EH (cell line): ENCODE measurements at regions not wholly inside any gene's neighbourhood (a gene's known extent, or its start where the extent isn't known, plus 50 kb on each side); places are given as distances from the start of the nearest gene placed in this dataset.
"Not testable (repeated sequence)": the region's sequence is repeated elsewhere in the genome, so short reads cannot be mapped to it uniquely, and the experiment has no call there.

Experiments
- DNase-seq: peaks from one replicate; pipeline ENCODE4 v3.0.0-alpha.2; 2015; ENCODE audit warnings: low read depth

- no peak for DNase-seq
Measured at GRCh38 chr4:169934794-169935429, 91.3 kb downstream of the MFAP3L start.

- DNase-seq: peak; percentile 34
Measured at GRCh38 chr4:169933531-169933930, 92.7 kb downstream of the MFAP3L start.

GRCh38 chr4:169931964-169932363, 94.2 kb downstream of the MFAP3L start:
- no peak for DNase-seq

- not testable (repeated sequence) for DNase-seq
Measured at GRCh38 chr4:169930755-169931154, 95.4 kb downstream of the MFAP3L start.

DNA sequence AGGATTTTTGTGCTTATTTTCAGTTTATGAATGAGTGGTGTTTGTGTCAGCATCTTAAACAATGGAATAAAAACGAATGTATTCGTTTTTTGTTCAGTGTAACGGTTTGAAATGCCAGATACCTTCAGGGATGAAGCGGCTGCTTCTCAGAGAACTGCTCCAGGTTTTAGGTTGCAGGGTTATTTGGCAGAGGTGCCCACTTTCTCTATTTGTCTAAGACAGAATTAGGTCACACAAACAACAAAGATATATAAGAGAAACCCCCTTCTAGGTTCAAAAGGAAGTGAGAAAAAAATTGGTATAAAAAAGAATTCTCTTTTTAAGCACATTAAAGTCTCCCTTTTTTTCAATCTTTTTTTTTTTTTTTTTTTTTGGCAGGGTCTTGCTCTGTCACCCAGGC, 98.9 kb downstream of the MFAP3L start:
- no peak for DNase-seq

GRCh38 chr4:169925678-169926077, 100.5 kb downstream of the MFAP3L start:
- no peak for DNase-seq

DNA sequence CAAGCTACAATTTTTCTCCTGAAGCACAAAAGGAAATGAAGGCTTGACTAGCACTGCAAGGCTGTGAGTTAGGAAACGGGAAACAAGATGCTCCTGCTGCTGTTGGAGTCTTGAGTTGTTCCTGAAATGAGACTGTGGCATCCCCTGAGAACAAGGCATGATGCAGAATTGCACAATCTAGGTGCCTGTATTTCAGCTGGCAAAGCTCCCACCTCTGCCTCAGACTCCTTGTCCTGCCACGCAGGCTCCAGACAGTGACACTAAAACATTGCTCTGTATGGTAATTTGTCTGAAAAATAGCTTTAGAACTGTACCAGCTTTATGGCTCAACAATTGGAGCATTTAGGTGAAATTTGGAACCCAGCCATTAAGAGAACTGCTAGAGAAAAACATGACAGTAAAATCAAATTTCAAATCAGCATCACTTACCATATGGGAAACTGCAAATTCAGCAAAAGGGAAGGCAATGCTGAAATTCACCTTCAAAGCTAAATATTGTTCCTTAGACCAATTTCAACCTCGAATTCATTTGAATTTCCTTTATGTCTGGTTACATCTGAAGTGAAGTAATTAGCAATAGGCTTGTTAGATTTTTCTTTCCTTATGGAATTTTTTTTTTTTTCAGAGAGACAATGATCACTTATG, 103.4 kb downstream of the MFAP3L start:
- DNase-seq: peak; percentile 15

DNA sequence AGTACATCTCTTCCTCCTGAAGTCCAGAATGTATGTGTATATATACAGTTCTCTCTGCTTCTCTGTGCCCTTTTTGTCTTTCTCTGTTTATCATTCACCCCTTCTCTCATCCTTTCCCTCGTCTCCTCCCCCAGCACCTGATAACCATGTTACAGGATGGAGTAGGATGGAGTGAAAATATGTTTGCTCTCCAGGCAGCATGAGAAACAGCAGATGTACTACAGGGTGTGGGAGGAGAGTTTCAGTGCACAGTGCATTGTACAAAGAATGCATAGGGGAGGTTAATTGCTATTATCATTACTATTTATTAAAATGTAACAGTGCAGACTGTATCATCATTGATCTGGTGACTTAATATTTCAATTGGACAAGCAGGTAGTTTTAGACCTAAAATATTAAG, 104.5 kb downstream of the MFAP3L start:
- DNase-seq: no peak

- DNase-seq: no peak
Measured at GRCh38 chr4:169921237-169921636, 105.0 kb downstream of the MFAP3L start.

DNA sequence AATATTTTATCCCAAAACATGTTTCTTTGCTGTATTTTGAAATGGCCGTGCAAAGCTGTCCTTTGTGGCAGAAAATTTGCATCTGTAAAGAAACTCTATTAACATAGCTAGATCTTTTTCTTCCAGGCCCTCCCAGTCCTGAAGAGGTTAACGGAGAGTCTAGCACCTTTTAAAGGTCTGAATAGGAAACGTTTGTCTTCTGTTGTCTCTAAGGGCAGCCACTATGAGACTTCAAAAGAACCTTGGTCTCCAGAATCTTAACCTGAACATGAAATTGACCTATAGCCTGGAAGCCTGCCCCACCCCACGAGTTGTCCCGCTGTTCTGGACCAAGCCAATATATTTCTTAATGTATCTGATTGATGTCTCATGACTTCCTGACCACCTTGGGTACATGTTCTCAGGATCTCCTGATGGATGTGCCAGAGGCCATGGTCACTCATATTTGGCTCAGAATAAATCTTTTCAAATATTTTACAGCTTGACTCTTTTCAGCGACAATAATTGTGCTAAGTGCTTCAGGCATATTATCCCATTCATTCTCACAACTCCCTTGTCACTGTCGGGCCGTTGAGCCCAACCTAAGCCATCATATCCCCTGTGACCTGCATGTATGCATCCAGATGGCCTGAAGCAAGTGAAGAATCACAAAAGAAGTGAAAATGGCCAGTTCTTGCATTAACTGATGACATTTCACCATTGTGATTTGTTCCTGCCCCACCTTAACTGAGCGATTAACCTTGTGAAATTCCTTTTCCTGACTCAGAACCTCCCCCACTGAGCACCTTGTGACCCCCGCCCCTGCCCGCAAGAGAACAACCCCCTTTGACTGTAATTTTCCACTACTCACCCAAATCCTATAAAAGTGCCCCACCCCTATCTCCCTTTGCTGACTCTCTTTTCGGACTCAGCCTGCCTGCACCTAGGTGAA, 106.7 kb downstream of the MFAP3L start:
- not testable (repeated sequence) for DNase-seq

DNA sequence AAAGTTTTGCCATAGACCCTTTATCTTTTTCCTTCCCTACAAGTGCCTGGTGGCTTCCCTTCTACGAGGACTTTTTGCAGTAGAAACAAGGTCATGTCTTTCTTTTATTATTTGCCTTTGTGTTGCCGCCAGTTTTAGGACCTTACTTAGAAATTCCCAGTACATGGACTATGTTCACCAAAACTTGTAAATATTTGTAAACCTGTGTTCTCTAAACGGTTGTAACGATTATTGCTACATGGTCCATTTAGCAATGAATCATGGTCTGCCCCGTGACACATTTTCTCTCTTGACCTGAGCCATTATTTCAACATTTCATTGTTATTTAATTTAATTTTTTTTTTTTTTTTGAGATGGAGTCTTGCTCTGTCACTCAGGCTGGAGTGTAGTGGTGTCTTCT, 110.7 kb downstream of the MFAP3L start:
- no peak for DNase-seq

DNA sequence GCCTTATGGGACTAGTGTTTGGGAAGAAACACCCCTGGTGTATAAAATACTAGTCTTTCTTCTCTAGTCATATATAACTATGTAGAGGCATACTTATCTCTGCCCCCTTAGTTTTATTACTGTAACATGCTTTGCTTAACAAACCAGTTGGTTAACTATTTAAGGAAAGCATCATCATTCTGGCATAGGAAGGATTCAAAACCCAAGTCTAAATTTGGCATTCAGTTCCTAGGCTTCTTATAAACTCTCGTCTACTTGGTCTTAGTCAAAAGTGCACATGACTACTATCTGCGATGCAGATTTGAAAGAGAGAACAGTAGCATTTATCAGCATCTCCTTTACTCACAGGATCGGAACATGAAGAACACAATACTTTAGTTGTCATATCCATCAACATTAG, 111.3 kb downstream of the MFAP3L start:
- DNase-seq: no peak

DNA sequence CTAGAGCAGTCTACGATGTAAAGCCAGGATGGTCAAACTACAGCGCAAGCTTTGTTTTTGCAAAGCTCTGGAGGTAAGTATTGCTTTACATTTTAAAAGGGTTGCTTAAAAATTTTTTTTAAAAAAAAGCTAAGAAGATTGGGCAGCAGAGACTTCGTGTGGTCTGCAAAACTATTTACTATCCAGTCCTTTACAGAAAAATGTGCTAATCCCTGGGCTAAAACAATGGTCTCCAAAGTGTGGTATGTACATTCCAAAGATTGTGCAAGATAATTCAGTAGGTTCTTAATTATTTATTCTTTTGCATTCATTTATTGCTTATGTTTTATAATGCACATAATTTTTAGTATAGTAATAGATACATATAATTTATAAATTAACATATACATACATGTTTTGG, 113.2 kb downstream of the MFAP3L start:
- peak; percentile 12 for DNase-seq

DNA sequence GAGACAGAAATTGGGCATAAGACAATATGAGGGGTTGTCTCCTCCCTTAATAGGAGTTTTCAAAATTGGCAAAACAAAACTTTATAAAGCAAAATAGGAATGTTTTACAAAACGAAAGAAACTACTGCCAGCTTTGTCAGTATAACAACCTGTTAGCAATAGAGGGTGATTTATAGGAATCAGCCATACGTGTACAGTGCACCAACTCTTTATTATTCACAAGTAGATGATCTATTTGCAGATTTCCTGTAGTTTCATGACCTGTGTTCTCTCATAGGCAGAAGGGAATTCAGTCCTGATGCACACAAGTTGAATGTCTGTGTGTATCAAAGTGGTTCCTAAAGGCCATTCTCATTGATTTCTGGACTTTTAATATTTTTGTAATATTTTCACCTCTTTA, 116.3 kb downstream of the MFAP3L start:
- no peak for DNase-seq

- DNase-seq: no peak
Measured at GRCh38 chr4:169909479-169909878, 116.7 kb downstream of the MFAP3L start.

DNA sequence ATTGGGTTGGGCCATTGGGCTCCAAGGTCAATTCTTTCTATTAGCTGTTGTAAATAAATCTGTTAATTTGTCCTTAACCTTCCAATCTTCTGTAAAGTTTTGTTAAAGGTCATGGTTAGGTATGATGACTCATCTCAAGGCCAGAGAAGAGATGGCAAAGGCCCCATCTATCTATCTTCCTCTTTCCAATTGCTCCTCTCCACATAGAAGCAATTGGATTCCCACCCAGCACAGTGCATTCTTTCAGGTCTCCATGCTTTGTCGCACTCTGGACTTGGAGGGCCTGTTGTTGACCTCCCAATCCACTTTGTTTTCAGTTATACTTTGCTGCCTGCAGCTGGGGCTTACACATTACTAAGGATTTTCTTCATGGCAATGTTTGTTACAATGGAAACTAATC, 118.5 kb downstream of the MFAP3L start:
- no peak for DNase-seq

DNA sequence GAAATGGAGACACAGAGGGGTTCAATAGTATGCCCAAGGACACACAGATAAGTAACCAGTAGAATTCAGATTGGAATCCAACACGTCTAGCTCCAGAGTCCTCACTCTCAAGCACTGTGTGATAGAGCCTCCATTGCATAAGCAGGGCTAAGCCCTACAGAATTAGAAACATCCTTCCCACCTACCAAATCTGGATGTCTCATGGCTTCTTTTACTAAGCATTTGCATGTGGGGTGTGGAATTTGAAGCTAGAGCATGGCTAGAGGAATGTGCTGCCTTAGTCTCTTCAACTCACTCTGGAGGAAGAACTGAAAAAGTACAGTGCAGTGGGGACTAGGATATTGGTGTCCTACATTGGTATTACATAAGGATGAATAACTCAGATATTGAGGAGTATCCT, 119.4 kb downstream of the MFAP3L start:
- no peak for DNase-seq

- no peak for DNase-seq
Measured at GRCh38 chr4:169906104-169906503, 120.1 kb downstream of the MFAP3L start.

- DNase-seq: peak; percentile 6
Measured at GRCh38 chr4:169902658-169903345, 123.4 kb downstream of the MFAP3L start.

- no peak for DNase-seq
Measured at GRCh38 chr4:169900241-169900845, 125.9 kb downstream of the MFAP3L start.

DNA sequence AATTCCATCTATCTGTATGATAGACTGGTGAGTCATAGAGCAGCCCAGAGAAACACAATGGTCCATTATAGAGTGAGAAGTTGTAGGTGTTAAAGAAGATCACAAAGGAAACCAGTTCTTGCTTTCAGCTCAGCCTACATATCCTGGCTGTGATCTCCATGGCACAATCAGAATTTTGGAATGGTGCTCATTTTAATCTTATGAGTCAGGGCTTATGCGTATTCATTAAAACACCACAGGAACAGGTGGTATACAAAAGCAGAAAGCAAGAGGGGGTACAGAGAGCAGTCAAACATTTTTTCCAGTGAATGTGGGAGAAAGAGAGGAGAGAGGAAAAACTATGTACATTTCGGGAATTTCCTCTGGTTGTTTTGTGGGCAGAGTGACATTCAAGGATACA, 126.9 kb downstream of the MFAP3L start:
- peak; percentile 13 for DNase-seq

- DNase-seq: no peak
Measured at GRCh38 chr4:169898095-169898494, 128.1 kb downstream of the MFAP3L start.
